Tibial nerve (tissue), 4 donors: ENCODE measurements at regions not wholly inside any gene's neighbourhood (a gene's known extent, or its start where the extent isn't known, plus 50 kb on each side); places are given as distances from the start of the nearest gene placed in this dataset.

Experiments used
- EP300 ChIP-seq, 2 donors: sonication (generic); formaldehyde crosslinking; IDR thresholded peaks; one replicate each; pipeline ENCODE4 v1.6.1; 2017; ENCODE audit warnings: antibody characterized with exemption in 2 of 2, mild to moderate bottlenecking in 1 of 2
- POLR2A ChIP-seq, 2 donors: fragments of 450-650 bp; IDR thresholded peaks; one replicate each; pipeline ENCODE4 v1.6.1; 2017; ENCODE audit warnings: antibody characterized with exemption in 2 of 2, mild to moderate bottlenecking in 2 of 2, moderate library complexity in 2 of 2
- TF ChIP-seq, protein P1 (sequence below), 5 experiments: fragments of 200-600 bp in 3 of 5; fragments of 450-650 bp in 2 of 5; sonication (generic) in 3 of 5; IDR thresholded peaks; one replicate each; pipeline ENCODE4 v1.5.1; 2016 to 2019; ENCODE audit warnings: antibody characterized with exemption in 5 of 5, mild to moderate bottlenecking in 3 of 5, moderate library complexity in 2 of 5

DNA sequence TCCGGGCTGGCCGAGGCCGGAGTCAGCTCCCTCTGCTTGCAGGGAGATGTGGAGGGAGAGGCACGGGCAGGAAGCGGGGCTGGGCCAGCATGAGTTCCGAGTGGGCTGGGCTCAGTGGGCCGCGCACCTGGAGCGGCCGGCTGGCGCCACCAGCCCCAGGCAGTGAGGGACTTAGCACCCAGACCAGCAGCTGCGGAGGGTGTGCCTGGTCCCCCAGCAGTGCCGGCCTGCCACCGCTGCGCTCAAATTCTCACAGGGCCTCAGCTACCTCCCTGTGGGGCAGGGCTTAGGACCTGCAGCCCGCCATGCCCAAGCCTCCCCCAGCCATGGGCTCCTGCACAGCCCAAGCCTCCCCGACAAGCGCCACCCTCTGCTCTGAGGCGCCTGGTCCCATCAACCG lies 700.3 kb downstream of the DNAH5 start:
- TF ChIP-seq, protein P1, sequence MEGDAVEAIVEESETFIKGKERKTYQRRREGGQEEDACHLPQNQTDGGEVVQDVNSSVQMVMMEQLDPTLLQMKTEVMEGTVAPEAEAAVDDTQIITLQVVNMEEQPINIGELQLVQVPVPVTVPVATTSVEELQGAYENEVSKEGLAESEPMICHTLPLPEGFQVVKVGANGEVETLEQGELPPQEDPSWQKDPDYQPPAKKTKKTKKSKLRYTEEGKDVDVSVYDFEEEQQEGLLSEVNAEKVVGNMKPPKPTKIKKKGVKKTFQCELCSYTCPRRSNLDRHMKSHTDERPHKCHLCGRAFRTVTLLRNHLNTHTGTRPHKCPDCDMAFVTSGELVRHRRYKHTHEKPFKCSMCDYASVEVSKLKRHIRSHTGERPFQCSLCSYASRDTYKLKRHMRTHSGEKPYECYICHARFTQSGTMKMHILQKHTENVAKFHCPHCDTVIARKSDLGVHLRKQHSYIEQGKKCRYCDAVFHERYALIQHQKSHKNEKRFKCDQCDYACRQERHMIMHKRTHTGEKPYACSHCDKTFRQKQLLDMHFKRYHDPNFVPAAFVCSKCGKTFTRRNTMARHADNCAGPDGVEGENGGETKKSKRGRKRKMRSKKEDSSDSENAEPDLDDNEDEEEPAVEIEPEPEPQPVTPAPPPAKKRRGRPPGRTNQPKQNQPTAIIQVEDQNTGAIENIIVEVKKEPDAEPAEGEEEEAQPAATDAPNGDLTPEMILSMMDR (IDR thresholded peaks at IDR 0.05) = no peak
- TF ChIP-seq POLR2A (IDR thresholded peaks at IDR 0.05) (no peak), EP300 (IDR thresholded peaks at IDR 0.05) (no peak)
